Gastrocnemius medialis (tissue), 4 donors: ENCODE measurements at regions not wholly inside any gene's neighbourhood (a gene's known extent, or its start where the extent isn't known, plus 50 kb on each side); places are given as distances from the start of the nearest gene placed in this dataset.

Experiments used
- ATAC-seq, 2 donors: fragments of 150-250 bp; one replicate each; pipeline ENCODE4 v1.9.1; 2016
- DNase-seq, 2 donors: peaks; one replicate each; pipeline ENCODE4 v3.0.0-alpha.2; 2019
- H3K27ac ChIP-seq, 4 donors: fragments of 200-600 bp; sonication (generic); 1 replicate in 1 of 4; 2 replicates in 3 of 4; pipeline ENCODE4 v1.5.1; 2016 to 2018; ENCODE audit warnings: mild to moderate bottlenecking in 2 of 4, moderate library complexity in 1 of 4
- H3K27me3 ChIP-seq, 3 donors: fragments of 200-600 bp; sonication (generic) in 2 of 3; 1 replicate in 1 of 3; 2 replicates in 2 of 3; pipeline versions ENCODE4 v1.5.1 to v1.6.0; 2016 to 2019; ENCODE audit warnings: mild to moderate bottlenecking in 1 of 3, moderate library complexity in 1 of 3
- H3K36me3 ChIP-seq, 2 donors: fragments of 200-600 bp; sonication (generic) in 1 of 2; one replicate each; pipeline ENCODE4 v1.5.1; 2017 to 2018
- H3K4me1 ChIP-seq, 2 donors: fragments of 200-600 bp; sonication (generic) in 1 of 2; one replicate each; pipeline ENCODE4 v1.5.1; 2016 to 2017; ENCODE audit warnings: mild to moderate bottlenecking in 2 of 2
- H3K4me3 ChIP-seq, 4 donors: fragments of 200-600 bp; sonication (generic) in 3 of 4; 1 replicate in 1 of 4; 2 replicates in 3 of 4; pipeline ENCODE4 v1.5.1; 2016 to 2019; ENCODE audit warnings: mild to moderate bottlenecking in 2 of 4
- H3K9me3 ChIP-seq, 3 donors: fragments of 200-600 bp; sonication (generic) in 2 of 3; 1 replicate in 1 of 3; 2 replicates in 2 of 3; pipeline ENCODE4 v1.5.1; 2016 to 2019
- POLR2A ChIP-seq, 2 donors: fragments of 450-650 bp; IDR thresholded peaks; one replicate each; pipeline ENCODE4 v1.6.1; 2017; ENCODE audit warnings: antibody characterized with exemption in 2 of 2, mild to moderate bottlenecking in 2 of 2, moderate library complexity in 2 of 2
- in situ Hi-C, 4 donors: fragments of 200-750 bp; cut with MboI; loops; one replicate each; pipeline versions ENCODE4 v1.15.0 to v1.8.0; 2017; ENCODE audit warnings: low sequenced_read_pairs in 4 of 4
- intact Hi-C: fragments of 100-400 bp; cut with DNase I; formaldehyde crosslinking; loops from one replicate; pipeline ENCODE4 v1.15.1; 2023; ENCODE audit warnings: low total_unique reads
- TF ChIP-seq, protein P1 (sequence below), 5 experiments: fragments of 450-650 bp in 3 of 5; fragments of 200-600 bp in 2 of 5; sonication (generic) in 2 of 5; IDR thresholded peaks in 4 of 5; conservative IDR thresholded peaks in 1 of 5; 1 replicate in 4 of 5; 2 replicates in 1 of 5; pipeline ENCODE4 v1.5.1; 2016 to 2019; ENCODE audit warnings: antibody characterized with exemption in 5 of 5, mild to moderate bottlenecking in 3 of 5, moderate library complexity in 3 of 5

DNA sequence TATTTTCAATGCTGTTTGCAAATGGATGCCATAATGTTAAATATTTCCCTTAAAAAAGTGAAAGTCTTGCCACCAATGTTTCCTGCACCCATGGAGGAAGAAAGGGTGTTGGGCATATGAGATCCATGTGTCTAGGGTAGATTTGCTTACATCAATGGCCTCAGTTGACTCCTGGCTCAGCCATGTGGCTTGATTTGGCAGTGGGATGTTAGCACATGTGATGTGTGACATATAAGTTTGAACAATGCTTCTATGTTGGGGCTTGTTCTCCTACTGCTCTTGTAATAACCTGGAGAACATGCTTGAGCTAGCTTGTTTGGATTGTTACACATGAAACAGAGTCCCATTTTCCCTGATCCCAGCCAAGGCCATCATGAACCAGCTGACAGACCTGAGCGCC, 187.6 kb downstream of the SCP2D1 start:
- ATAC-seq (no peak), DNase-seq (no peak)
- H3K4me1 ChIP-seq, result no peaks in the 10 kb centered on the region
- no peaks in the 10 kb centered on the region for H3K27me3 ChIP-seq
- intact Hi-C loops, result no loop called here
- H3K36me3 ChIP-seq, result no peaks in the 10 kb centered on the region
- H3K27ac ChIP-seq, result no peak overlapping the region
- H3K4me3 ChIP-seq, result no peak overlapping the region
- in situ Hi-C loops, result no loop called here
- TF ChIP-seq POLR2A (IDR thresholded peaks at IDR 0.05), result no peak
- TF ChIP-seq, protein P1, sequence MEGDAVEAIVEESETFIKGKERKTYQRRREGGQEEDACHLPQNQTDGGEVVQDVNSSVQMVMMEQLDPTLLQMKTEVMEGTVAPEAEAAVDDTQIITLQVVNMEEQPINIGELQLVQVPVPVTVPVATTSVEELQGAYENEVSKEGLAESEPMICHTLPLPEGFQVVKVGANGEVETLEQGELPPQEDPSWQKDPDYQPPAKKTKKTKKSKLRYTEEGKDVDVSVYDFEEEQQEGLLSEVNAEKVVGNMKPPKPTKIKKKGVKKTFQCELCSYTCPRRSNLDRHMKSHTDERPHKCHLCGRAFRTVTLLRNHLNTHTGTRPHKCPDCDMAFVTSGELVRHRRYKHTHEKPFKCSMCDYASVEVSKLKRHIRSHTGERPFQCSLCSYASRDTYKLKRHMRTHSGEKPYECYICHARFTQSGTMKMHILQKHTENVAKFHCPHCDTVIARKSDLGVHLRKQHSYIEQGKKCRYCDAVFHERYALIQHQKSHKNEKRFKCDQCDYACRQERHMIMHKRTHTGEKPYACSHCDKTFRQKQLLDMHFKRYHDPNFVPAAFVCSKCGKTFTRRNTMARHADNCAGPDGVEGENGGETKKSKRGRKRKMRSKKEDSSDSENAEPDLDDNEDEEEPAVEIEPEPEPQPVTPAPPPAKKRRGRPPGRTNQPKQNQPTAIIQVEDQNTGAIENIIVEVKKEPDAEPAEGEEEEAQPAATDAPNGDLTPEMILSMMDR (IDR thresholded peaks at IDR 0.05 in 4 of 5, conservative IDR thresholded peaks at IDR 0.05 in 1 of 5), result no peak
- H3K9me3 ChIP-seq, result no peaks in the 10 kb centered on the region

- in situ Hi-C loops, result no loop called here
- no peaks in the 10 kb centered on the region for H3K36me3 ChIP-seq
- no peak overlapping the region for H3K4me3 ChIP-seq
- ATAC-seq (no peak), DNase-seq (no peak)
- TF ChIP-seq, protein P1 (IDR thresholded peaks at IDR 0.05 in 4 of 5, conservative IDR thresholded peaks at IDR 0.05 in 1 of 5), result no peak
- TF ChIP-seq POLR2A (IDR thresholded peaks at IDR 0.05), result no peak
- intact Hi-C loops, result no loop called here
- no peaks in the 10 kb centered on the region for H3K27me3 ChIP-seq
- H3K27ac ChIP-seq, result no peak overlapping the region
- H3K9me3 ChIP-seq, result no peaks in the 10 kb centered on the region
- H3K4me1 ChIP-seq, result no peaks in the 10 kb centered on the region
Measured at GRCh38 chr20:19003366-19004336, 190.1 kb downstream of the SCP2D1 start.

- H3K4me1 ChIP-seq, result no peaks in the 10 kb centered on the region
- H3K9me3 ChIP-seq, result no peaks in the 10 kb centered on the region
- H3K4me3 ChIP-seq, result no peak overlapping the region
- ATAC-seq, result no peak
- in situ Hi-C loops (no loop called here), intact Hi-C loops (no loop called here)
- no peak for TF ChIP-seq POLR2A (IDR thresholded peaks at IDR 0.05)
- TF ChIP-seq, protein P1 (IDR thresholded peaks at IDR 0.05 in 4 of 5, conservative IDR thresholded peaks at IDR 0.05 in 1 of 5), result no peak
- H3K27me3 ChIP-seq, result no peaks in the 10 kb centered on the region
- no peaks in the 10 kb centered on the region for H3K36me3 ChIP-seq
- H3K27ac ChIP-seq, result no peak overlapping the region
- no peak for DNase-seq
Measured at GRCh38 chr20:19004975-19005374, 191.4 kb downstream of the SCP2D1 start.

- ATAC-seq, result no peak
- Histone ChIP-seq H3K27ac (no peak overlapping the region), H3K9me3 (no peaks in the 10 kb centered on the region), H3K36me3 (no peaks in the 10 kb centered on the region), H3K4me1 (peaks cover 0 to 16% of the 10 kb centered on the region in 2 donors), H3K4me3 (no peak overlapping the region), H3K27me3 (no peaks in the 10 kb centered on the region)
- intact Hi-C loops, result no loop called here
- DNase-seq, result no peak
- no peak for TF ChIP-seq POLR2A (IDR thresholded peaks at IDR 0.05)
- TF ChIP-seq, protein P1 (IDR thresholded peaks at IDR 0.05 in 4 of 5, conservative IDR thresholded peaks at IDR 0.05 in 1 of 5), result no peak
- in situ Hi-C loops, result no loop called here
Measured at GRCh38 chr20:19008497-19008896, 194.9 kb downstream of the SCP2D1 start.
